ENCODE measurements at regions not wholly inside any gene's neighbourhood (a gene's known extent, or its start where the extent isn't known, plus 50 kb on each side); places are given as distances from the start of the nearest gene placed in this dataset.
"Not testable (repeated sequence)": the region's sequence is repeated elsewhere in the genome, so short reads cannot be mapped to it uniquely, and the experiment has no call there.

GRCh38 chr6:55954436-55954835 lies 79.0 kb upstream of the BMP5 start:
- DNase-seq = no peak

DNA sequence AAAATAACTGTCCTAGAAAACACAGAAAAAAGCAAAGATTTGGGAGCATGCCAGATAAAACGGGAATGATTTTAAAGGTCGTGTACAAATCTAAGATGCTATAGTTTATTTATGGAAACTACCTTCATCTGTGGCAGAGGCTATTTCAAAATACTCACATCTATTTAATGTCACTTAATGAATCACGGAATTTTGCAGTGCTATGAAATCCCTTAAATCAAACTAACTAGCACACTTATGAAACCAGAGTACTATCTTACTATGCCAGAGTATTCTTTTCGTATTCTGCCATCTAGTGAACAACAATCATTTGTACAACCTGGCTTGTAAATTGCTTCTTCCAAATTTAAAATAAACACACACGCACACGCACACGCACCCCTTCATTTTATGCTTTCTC lies 77.9 kb upstream of the BMP5 start:
- peak; percentile 3 for DNase-seq

GRCh38 chr6:55950071-55950814 lies 74.9 kb upstream of the BMP5 start:
- DNase-seq = no peak

DNA sequence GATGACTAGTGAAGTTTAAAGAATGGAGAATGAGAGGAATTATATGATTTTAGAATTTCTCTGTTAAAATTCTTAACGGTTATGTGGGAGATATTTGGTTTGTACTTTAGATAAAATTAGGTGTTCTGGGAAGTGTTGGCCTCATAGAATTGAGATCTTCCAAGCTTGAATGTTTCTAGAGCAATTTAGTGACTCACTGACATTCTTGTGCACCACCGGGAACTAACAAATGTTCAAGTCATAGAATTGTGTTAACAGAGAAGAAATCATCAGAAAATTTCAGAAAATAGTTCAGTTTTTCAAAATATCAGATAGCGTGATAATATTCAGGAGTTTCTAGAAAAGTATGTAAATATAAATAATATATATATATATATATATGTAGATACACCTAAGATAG lies 67.9 kb upstream of the BMP5 start:
- no peak for DNase-seq

DNA sequence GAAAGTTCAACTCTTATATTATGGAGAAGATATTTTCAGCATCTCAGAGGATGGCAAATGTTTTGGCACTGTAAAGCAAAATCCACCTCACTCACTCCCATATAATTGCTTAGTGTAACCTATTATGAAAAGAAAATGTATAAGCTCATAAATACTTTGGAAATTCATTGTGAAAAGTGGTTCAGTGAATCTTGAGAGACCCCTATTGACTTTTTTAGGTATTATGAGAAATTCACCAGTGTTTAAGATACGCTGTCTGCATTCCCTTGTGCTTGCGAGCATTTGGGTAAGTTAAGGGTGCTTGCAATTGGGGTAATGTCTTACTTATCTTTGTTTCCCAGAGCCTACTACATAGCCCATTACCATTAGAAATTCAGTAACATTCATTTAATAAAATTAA lies 66.3 kb upstream of the BMP5 start:
- DNase-seq = no peak

DNA sequence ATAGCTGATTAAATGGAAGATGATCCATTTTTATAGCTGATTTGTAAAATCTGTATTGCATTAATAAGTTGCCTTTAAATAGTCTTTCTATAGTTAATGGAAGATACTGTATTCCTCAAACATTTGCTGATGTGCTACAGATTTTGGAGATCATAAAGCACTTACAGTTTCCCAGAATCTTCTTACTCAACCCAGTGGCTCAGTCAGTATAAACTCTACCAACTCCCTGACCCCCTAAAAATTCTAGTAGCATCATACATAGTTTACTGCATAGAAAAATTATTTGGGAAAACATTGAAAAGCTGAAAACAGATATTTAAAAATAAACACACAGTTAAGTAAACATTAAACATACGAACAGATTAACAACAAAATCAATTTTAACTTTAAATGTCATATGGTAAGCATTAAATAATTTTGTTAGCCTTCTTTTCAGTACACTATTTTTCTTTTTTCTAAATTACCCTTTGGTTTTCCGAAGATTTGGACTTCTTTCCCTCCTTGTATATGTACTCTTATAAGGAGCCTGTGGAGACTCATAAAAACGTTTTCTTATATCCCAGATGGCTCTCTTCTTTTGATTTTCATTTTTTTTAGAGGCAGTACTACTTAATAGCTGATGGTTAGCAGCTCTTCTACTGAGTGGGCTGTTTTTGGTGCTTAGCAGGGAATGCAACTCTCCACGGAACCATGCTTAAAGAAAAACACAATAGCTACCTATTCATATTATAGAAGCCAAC lies 62.7 kb upstream of the BMP5 start:
- no peak for DNase-seq

GRCh38 chr6:55937261-55937947 lies 62.0 kb upstream of the BMP5 start:
- DNase-seq = no peak

DNA sequence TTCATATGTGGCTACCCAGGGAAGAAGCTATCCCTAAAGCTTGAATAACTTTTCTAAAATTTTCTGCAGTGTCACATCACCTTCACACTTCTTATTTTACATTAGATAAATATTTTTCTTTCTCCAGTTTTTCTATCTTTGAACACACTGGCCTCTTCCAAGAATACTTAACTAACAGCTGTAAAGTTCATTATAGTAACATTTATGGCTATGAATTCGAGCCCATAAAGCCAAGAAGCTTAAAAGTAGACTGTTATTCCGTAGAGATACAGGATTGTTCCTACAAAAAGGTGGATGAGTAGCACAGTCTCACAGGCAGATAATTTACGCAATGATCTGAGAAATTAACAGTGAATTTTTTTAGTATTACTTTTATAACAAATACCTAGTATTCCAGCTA lies 55.7 kb upstream of the BMP5 start:
- no peak for DNase-seq

DNA sequence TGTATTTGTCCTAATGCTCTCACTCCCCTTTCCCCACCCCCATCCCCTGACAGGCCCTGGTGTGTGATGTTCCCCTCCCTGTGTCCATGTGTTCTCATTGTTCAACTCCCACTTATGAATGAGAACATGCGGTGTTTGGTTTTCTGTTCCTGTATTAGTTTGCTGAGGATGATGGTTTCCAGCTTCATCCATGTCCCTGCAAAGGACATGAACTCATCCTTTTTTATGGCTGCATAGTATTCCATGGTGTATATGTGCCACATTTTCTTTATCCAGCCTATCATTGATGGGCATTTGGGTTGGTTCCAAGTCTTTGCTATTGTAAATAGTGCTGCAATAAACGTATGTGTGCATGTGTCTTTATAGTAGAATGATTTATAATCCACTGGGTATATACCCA lies 52.3 kb upstream of the BMP5 start:
- not testable (repeated sequence) for DNase-seq

- DNase-seq = no peak
Observed at GRCh38 chr6:55925292-55925691, 49.9 kb upstream of the BMP5 start.
